NCI-H2171 (cell line): ENCODE measurements at regions not wholly inside any gene's neighbourhood (a gene's known extent, or its start where the extent isn't known, plus 50 kb on each side); places are given as distances from the start of the nearest gene placed in this dataset.

ENCODE experiments used
- DNase-seq: peaks from one replicate; lab custom pipeline; 2025; lab: John Stamatoyannopoulos, UW

DNA sequence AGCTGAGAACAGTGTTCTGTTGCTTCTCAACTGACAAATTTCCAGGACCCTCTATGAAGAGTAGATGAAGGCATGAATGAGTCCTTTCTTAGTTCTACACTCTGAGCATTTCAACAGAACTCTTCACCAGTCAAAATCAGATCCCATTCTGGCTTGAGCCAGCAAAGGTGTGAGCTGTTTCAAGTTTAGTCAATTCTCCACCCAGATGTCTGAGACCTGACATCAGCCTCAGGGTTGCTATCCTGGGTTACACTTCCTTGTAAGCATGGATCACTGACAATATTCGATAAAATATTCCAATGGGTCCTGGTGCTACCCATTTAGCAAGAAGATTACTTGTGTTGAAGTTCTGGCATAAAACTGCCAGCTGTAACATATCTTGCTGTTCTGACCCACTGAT, 97.6 kb upstream of the PPP2R3A start:
- DNase-seq: no peak

DNA sequence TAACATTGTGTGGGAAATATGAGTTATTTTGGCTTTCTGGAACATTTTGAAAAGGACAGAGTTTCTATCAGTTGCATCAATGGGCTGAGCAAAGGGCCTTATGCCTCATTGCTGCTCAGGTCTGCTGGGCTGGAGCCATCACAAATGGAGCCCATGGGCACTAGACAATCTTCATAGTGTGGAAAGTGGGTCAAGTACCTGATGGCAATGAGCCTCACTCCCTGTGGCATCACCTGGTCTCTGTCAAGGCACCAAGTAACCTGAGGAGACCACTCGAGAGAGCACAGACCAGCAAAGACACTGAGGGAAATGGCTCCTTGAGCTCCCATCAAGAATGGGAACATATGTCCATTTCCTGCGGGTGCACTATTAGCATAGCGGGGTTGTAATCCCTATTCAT, 96.7 kb upstream of the PPP2R3A start:
- no peak for DNase-seq

DNA sequence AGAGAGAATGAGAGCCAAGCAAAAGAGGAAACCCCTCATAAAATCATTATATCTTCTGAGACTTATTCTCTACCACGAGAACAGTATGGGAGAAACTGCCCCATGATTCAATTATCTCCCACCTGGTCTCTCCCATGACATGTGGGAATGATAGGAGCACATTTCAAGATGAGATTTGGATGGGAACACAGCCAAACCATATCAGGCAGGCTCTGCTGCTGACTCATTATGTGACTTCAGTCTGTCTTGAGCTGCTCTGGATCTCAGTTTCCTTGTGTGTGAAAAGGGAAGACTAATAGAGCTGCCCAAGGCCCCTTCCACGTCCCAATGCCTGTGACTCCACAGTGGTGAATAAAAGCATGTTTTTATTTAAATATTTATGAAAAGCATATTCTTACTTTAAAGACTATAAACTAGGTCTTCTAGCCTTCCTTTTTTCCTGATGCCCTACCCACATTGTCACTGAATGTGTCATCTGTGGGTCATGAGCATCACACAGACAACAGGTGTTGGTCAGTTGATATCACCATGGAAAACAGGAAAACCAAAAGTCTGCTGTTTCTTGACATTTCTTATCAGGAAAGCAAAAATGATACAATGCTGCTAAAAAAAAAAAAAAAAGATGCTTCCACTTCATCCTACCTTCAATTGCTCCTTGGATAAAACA, 96.0 kb upstream of the PPP2R3A start:
- no peak for DNase-seq

DNA sequence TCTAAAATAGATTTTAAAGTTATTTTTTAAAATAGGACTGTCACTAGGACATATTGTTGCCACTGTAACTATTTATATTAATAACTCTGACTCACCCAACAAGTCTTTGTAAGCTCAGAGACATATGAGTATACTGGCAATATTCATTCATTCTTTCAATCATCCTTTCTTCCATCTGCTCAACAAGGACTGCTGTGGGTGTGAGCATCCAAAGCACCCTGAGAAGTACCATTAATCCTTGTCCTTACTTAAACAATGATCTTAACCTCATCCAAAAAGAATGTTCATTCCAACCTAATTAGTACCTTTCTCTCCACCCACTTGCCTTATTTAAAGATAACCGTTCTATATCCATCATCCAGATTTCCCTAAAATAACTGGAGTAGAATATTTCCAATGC, 94.2 kb upstream of the PPP2R3A start:
- DNase-seq: no peak

DNA sequence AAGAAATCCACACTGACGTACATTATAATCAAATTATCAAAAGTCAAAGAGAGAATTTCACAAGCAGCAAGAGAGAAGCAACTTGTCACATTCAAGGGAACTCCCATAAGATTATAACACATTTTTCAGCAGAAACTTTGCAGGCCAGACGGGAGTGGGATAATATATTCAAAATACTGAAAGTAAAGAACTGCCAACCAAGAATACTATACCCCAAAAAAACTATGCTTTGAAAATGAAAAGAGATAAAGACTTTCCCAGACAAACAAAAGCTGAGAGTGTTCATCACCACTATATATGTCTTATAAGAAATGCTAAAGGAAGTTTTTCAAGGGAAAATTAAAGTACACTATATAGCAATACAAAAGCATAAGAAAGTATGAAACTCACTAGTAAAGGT, 91.5 kb upstream of the PPP2R3A start:
- DNase-seq: no peak

DNA sequence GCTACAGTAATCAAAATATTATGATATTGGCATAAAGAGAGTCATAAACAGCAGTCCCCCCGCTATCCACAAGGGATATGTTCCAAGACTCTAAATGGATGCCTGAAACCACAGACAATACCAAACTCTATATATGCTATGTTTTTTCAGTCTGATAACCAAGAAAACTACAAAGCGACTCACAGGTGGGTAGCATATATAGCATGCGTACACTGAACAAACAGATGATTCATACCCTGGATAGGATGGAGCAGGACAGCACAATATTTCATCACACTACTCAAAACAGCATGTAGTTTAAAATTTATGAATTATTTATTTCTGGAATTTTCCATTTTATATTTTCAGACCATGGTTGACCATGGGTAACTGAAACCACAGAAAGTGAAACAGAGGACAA, 87.0 kb upstream of the PPP2R3A start:
- no peak for DNase-seq

DNA sequence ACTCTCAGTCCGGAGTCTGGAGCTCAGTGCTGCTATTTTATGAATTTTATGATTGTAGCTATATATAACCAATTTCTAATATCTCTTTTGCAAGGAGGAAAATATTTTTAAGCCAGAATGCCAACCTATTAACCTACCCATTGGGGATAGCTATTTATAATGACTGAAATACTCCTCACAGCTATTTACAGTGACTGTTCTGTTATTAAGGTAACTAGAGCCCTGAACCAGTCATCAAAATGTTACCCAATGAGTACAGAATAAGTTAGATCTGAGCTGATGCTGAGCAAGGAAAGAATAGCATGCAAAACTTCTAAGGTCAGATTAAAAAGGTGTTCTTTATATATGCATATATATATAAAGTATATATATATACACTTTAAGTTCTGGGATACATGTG, 79.6 kb upstream of the PPP2R3A start:
- no peak for DNase-seq

DNA sequence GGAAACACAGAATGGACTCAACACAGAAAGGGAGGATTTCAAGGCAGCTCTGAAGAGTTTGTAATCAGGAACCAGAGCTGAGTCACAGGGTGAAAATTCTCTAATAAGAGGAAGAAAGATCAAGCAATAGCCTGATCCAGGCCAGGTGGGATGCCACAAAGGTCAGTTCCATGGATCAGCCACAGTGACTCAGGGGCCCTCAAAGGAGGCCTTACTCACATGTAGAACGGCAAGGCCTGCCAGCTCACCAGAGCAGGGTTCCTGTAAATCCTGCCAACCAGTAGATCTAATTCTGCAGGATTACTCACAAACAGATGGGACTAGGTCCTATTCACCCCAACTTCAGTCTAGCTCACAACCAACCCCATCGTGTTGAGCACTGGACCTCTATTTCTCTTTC, 78.3 kb upstream of the PPP2R3A start:
- DNase-seq: no peak

DNA sequence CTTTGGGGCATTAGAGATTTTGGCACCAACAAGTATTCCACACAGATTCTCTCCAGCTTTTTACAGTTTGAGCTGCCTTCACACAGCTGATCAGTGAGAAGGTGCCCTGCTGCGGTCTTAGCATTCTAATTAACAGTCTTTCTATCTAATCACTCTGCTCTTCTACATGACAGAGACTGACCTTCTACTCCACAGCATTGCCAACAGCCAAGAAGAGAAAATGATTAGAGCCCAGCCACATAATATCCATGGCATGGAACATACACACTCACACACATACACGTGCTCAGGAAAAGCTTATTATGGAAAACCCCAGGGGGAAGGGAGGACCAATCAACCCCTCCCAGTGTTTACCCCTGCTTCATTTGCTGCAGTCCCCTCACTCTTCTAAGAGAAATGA, 76.1 kb upstream of the PPP2R3A start:
- no peak for DNase-seq

DNA sequence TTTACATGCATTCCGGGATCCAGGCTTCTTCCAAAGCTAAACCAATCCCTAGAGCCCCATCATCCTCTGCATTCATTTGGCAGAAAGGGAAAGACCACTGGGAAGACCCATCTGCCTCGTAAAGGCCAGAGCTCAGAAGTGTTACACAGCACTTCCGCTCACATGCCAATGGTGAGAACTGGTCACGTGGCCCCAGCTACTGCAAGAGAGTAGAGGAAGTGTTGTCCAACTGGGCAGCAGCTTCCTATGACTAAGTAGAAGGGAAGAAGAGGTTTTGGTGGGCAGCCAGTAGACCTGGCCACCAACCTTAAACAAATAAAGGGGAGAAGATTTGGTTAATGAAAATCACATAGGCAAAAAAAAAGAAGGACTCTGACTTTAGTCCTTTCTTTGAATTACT, 74.4 kb upstream of the PPP2R3A start:
- no peak for DNase-seq

DNA sequence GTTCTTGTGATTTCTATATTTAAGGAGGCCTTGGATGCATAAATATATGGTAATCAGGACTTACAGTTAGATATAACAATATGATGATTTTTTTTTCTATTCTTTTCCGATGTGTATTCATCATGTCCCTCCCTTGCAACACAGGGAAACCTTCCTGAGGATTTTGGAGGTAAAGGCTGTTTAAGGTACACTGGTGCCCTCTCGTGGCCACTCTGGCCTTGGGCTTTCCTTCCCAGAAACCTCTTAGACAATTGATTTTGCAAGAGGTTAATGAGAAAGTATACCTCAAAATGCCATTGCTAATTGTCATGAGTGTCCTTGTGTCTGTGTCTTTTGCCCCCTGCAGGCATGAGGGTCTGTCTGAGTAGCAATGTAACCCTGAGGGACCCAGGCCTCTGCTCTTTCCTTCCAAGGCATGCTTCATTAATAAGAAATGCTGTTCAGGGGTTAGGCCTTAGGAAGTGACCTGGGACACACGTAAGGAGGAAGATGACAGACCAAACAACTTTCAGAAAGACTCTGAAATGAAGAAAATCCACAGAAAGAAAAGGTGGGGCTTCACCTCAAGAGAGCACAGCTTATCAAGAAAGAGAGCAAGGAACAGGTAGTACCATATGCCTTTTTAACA, 70.3 kb upstream of the PPP2R3A start:
- DNase-seq: peak; percentile 41

DNA sequence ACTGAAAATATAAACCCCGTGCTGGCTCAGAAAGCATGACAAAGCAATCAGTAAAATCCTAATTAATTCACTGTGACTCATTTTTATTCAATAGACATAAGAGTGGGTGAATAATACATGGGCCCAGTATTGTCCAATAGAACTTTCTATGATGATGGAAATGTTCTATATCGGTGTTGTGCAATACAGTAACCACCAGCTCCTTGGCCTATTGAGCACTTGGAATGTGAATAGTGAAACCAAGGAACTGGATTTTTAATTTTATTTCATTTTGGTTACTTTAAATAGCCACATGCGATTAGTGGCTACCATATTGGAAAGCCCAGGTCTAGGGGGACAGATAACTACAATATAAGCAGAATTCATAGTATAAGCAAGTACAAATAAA, 69.8 kb upstream of the PPP2R3A start:
- no peak for DNase-seq

DNA sequence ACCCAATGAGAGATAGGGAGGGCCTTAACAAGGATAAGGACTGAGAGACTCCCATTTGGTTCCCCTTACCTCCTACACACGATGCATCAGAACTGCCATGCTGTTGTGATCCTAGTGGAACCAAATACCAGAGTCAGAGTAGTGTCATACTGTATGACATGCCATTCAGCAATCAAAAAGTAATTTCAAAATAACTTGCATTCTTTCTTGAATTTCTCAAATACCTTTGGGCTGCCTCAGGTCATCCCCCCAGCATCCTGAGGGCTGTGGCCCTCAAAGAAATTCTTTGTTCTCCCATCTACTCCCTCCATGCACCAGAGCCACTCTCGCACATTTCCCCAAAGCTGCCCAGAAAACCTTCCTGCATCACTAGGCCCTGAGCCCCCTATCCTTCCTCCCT, 68.9 kb upstream of the PPP2R3A start:
- DNase-seq: no peak

DNA sequence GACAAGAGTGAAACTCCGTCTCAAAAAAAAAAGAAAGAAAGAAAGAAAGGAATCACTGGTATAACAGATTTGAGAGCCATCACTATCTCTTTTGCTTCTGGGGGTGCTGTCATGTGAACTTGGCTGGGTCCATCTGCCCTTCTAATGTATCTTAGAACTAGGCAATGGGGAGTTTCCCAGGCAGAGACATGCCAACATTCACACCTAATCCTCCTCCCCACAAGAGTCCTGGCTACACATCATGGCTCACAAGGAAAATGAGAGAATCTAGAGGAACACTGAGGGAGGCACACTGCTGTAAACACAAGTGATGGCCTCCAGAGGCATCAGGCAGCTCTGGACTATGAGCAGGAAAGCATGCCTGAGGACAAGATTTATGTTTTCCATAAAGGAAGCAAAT, 67.8 kb upstream of the PPP2R3A start:
- DNase-seq: no peak

DNA sequence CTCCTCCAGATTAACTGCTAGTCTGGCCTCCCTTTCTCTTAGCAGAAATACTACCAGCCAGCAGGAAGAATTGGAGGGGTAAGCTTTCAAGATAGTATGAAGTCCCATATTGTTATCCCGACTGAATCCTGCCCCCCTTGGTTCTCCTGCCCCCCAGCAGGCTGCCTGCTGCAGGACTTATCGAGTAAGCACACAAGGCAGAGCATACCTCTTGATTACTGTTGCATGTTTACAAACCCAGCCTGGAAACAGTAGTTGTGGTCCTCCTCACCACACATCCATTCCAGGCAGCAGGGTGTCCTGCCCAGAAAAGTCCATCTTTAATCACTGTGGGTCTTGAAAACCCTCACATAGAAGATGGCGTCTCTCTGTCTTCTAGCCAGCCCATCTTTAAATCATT, 66.8 kb upstream of the PPP2R3A start:
- no peak for DNase-seq

DNA sequence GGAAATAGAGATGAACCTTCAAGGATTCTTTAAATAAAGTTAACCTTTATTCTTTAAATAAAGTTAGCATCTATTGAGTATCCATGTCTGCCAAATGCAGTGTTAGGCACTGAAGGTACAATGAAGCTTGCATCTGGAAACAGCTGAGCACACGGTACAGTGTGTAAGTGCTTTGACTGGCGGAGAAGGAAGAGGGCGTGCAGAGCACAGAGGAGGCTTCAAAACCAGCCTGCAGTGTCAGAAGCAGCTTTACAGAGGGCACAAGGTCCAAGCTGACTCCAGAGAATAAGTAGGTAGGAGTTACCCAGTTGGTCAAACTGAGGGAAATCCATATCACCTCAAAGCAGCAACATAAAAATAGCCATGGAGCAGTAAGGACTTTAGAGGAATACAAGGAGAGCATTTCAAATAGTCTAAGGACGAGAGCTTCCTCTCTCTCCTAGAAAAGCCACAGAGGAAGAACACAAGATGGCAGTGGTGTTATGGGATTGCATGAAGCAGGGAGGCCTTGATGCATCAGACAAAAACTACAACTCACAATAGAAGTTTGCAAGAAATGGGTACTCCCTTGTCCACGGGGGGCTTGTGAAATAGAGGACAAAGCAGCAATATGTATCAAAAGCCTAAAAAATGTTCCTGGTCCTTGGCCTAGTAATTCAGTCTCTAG, 60.3 kb upstream of the PPP2R3A start:
- DNase-seq: no peak

DNA sequence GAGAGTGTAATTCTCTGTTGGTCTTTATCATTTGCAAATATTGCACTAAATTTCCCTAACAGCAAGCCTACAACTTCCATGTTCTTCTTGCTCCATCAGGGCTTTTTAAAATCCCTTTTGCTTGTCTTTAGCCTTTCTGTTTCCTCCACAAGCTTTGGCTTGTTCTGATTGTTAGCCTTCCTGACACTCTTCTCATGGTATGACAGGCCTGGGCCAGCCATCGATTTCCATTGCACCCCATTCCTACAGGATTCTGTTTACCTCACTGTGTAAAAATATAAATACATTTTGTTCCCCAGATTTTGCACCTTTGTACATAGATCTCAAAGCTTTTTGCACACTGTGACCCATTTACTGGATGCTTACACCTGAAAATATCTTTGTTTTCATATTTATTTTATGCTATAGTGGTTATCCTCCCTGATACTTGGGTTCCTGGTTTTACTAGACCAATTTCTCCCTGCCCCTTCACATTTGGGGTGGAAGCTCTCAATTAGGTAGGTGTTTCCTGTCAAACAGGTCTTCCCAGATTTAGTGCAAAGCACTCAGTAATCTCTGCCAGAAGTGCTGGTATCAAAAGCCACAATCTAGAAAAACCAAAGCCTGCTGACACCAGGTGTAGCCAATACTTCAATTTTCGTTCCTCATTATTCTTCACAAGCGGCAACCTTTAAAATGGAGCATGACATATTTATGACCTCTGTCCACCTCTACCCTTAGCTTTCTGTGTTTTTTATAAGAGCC, 57.9 kb upstream of the PPP2R3A start:
- DNase-seq: no peak

DNA sequence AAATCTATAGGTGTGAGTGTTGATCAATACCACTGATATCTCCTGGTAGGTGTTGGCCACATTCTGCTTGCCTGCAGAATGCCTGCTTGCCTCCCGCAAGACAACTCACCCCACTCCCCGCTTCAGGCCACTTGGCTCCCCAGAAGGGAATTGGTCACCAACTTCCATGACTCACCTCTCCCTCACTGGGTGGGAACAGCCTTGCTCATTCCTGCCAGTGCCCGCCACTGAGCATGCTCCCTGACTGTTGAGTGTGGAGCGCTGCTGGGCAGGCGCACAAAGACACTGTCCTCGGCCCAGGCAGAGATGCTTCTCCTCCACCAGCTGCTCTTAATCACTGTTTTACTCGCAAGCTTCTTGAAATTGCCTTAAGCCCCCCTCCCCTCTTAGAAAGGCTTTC, 57.3 kb upstream of the PPP2R3A start:
- DNase-seq: no peak

DNA sequence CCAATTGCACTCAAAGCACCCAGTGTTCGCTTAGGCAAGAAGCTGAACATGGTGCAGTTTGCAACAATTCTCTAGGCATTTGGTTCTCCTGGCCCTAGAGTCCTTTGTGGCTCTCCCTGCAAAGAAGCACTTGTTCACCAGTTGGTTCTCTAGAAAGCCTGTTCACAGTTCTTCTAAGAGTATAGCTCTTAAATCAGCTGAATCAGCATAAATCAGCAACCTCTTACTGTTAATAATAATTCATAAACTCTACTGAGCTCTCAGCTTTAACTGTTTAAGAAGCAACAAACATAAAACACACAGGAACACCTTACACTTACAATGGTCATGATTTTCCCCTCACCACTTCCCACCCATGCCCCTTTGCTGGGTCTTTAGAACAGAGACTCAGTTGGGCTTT, 56.8 kb upstream of the PPP2R3A start:
- no peak for DNase-seq

DNA sequence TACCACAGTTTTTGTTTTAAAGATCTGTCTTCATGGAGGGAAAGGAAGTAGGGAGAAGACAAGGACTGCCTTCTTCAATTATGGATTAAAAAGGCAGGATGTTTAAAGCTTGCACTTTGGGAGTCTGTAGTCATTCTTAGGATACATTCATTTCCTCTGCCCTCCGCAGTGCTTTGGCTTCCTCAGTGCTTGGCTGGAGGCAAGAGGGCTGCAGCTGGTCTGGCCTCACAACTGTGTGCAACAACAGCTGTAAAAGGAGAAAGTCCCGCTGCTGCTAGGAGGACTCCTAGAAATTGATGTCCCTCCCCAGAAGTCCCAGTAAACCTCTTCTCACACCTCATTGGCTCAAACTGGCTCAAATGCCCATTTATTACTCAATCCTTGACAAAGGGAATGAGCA, 54.4 kb upstream of the PPP2R3A start:
- no peak for DNase-seq

DNA sequence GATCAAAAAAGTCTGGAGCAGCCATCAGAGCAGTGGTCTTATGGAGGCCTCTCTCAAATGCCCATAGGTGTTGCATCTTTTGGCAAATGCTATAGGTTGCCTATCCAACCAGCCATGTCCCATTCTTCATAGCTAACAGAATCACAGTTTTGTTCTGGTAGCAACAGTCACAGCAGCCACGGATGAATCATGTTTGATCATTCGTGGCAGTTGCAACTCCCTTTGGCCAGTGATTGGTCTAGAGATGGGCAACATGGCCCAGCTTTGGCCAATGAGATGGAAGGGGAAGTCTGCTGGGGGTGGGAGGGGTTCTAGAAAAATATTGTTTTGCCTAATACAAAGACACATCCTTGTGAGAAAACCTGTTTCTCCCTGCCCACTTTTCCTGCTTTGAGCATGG, 50.3 kb upstream of the PPP2R3A start:
- no peak for DNase-seq
